Ovary (tissue), 3 donors: ENCODE measurements at regions not wholly inside any gene's neighbourhood (a gene's known extent, or its start where the extent isn't known, plus 50 kb on each side); places are given as distances from the start of the nearest gene placed in this dataset.

Experiments
- CTCF ChIP-seq, 3 donors: fragments of 450-650 bp in 2 of 3; fragments of 200-600 bp in 1 of 3; IDR thresholded peaks; one replicate each; pipeline versions ENCODE4 v1.5.1 to v1.8.0; 2016 to 2022; ENCODE audit warnings: antibody characterized with exemption in 3 of 3, mild to moderate bottlenecking in 1 of 3
- EP300 ChIP-seq: sonication (generic); formaldehyde crosslinking; IDR thresholded peaks from one replicate; pipeline ENCODE4 v1.6.1; 2017; ENCODE audit warnings: antibody characterized with exemption
- POLR2A ChIP-seq: fragments of 450-650 bp; IDR thresholded peaks from one replicate; pipeline ENCODE4 v1.6.1; 2017; ENCODE audit warnings: antibody characterized with exemption, mild to moderate bottlenecking, moderate library complexity
- donor health status: DM: no; HTN: no; CAD: no.

GRCh38 chr4:17174751-17175150 lies 276.3 kb upstream of the LDB2 start:
- TF ChIP-seq CTCF (IDR thresholded peaks at IDR 0.05): no peak
- no peak for TF ChIP-seq POLR2A
- no peak for TF ChIP-seq EP300
